ENCODE measurements at regions not wholly inside any gene's neighbourhood (a gene's known extent, or its start where the extent isn't known, plus 50 kb on each side); places are given as distances from the start of the nearest gene placed in this dataset.

DNA sequence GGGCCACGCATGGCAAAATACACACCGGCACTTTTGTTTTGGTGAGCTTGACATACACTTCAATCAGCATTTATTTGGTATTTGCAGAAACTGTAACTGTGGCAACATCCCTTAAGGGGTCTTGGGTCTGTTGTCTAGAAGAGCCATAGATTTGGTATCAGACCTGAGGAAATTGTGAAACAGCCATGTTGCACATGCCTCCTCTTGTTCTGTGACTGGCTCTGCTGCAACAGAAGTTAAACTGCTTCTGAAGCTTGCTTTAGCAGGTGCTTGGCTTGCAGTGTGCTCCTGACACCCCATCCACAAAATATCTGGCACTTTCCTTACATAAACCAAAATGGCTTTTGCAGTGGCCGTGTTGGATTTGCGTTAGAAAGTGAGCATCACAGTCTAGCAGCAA is 247.3 kb downstream of the GATA3 start:
- TF ChIP-seq, protein P1, sequence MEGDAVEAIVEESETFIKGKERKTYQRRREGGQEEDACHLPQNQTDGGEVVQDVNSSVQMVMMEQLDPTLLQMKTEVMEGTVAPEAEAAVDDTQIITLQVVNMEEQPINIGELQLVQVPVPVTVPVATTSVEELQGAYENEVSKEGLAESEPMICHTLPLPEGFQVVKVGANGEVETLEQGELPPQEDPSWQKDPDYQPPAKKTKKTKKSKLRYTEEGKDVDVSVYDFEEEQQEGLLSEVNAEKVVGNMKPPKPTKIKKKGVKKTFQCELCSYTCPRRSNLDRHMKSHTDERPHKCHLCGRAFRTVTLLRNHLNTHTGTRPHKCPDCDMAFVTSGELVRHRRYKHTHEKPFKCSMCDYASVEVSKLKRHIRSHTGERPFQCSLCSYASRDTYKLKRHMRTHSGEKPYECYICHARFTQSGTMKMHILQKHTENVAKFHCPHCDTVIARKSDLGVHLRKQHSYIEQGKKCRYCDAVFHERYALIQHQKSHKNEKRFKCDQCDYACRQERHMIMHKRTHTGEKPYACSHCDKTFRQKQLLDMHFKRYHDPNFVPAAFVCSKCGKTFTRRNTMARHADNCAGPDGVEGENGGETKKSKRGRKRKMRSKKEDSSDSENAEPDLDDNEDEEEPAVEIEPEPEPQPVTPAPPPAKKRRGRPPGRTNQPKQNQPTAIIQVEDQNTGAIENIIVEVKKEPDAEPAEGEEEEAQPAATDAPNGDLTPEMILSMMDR (IDR thresholded peaks at IDR 0.05), result no peak
- TF ChIP-seq POLR2A (IDR thresholded peaks at IDR 0.05), result no peak

All from thyroid gland (tissue), 4 donors.